HG03378 (cell line): ENCODE measurements at regions not wholly inside any gene's neighbourhood (a gene's known extent, or its start where the extent isn't known, plus 50 kb on each side); places are given as distances from the start of the nearest gene placed in this dataset.

Experiments
- ATAC-seq: cut with Tn5 transposase; IDR thresholded peaks from one replicate; pipeline ENCODE4 v1.9.1; 2021; ENCODE audit warnings: mild to moderate bottlenecking, moderate library complexity; ENCODE audit not compliant: unreplicated experiment

DNA sequence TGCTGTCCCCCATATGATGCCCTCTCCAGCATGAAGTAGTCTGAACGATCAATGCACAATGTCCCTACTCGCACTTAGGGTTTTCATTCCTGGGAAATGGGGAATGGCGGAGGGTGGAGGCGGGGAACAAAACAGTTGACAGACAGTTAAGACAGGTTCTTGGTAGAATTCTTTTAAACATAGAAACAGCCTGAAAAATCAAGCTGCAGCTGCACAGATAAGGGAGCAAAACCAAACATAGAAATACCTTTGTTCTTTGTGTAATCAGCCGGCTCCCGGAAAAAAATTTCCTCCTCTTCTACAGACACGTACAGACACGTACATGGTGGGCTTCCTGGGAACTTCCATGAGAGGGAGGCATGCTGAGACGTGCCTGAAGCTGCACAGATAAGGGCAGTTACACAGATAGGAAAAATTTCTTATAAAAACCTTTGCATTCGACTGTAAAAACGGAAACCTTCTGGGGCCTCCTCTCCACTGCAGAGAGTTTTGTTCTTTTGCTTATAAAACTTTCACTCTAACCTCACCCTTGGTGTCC is 662.4 kb upstream of the PTPRD start:
- ATAC-seq = no peak

- ATAC-seq = no peak
Observed at GRCh38 chr9:11312966-11313365, 700.2 kb upstream of the PTPRD start.

DNA sequence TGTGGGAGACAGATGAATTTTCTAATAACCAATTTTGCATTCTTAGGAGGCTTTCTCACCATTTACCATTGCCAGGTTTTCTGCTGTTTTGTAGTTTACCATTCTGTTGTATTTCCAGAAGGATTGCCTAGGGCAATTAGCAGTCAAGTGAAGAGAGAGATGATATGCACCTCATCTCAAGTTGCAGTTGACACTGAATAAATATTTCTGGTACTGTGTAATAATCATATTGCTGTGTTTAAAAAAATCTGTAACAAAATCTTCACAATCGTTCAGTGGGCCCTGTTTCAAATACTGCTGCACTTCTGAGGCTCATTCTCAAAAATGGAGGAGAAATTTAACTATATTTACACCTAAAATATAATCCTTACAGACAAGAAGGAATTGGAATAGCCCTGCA is 706.1 kb upstream of the PTPRD start:
- no peak for ATAC-seq

- ATAC-seq = no peak
Observed at GRCh38 chr9:11319538-11319937, 706.7 kb upstream of the PTPRD start.

DNA sequence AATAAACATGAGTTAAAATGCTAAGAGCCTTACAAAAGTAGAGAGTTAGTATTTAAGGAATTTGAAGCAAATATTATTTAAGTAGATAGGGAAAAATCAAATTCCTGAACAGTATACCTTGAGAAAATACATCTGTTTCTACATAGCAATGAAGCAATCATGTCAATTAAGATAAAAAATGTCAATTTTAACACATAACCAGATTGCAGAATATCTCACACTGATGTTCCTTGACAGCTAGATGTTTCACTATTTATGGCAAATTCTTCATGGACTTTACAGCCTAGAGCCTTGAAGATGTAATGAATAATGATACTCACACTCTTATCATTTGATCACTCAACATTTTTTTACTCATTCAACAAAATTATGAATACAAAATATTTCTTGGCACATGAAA is 708.2 kb upstream of the PTPRD start:
- ATAC-seq = no peak

- no peak for ATAC-seq
Observed at GRCh38 chr9:11323457-11323856, 710.7 kb upstream of the PTPRD start.

DNA sequence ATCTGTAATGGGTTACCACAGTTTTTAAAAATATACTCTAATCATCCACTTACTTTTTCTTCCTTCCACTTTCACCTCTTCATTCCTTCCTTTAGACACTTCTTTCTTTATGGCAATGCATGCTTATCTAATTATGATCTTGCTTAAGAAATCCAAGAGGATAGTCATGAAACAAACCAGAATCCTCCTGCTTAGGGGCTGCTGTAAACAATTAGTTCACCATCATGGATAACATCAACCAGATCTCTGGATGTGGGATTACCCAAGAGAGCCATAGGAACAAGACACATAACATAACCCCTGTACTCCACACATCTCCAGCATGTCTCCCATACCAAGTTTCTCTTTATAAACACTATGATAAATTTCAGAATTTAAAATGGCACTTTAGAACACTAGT is 713.4 kb upstream of the PTPRD start:
- ATAC-seq = no peak

DNA sequence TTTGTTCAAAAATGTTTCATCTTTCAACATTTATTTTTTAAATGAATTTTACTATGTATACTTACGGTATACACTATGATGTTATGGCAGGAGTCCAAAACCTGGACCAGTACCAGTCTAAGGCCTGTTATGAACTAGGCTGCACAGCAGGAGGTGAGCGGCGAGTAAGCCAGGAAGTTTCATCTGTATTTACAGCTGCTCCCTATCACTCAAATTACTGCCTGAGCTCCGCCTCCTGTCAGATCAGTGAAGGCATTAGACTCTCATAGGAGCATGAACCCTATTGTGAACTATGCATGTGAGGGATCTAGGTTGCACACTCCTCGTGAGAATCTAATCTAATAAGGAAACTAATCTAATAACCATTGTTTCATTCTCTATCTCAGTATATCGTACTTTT is 715.5 kb upstream of the PTPRD start:
- no peak for ATAC-seq

DNA sequence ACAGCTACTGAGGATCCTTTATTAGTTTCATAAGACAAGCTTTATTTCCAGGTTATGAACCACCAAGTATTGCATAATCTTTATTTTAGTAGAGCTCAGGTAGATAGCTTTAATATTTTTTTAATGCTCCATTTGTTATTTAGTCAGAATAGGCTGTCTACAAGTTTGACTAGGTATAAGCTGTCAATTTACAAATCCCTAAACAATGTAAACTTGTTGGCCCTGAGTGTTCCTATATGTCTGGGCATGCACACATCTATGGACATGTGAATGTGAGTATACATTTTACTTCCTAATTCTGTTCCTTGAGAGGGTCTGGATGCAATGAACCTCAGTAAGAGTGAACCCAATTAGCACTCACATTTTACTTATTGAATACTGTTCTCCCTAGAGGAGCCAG is 722.2 kb upstream of the PTPRD start:
- no peak for ATAC-seq

- peak; percentile 92 for ATAC-seq
Observed at GRCh38 chr9:11338130-11338529, 725.3 kb upstream of the PTPRD start.

DNA sequence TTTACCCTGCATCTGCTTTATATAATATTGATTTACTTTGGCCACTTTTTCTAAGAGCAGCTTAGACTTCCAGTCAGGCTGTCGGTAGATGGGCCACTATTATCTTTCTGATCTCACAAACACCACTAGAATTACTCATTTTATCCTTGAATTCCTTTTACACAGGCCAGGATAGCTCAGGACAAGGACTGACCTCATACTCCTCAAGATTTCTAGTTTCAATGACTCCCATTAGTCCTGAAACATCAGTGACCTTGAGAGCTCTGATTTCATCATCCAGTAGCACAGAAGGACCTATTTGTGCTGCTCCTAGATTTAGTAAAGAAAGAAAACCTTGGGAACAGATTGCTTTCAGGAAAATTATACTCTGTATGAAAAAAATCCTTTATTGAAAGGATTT is 727.9 kb upstream of the PTPRD start:
- no peak for ATAC-seq

GRCh38 chr9:11347437-11347836 is 734.6 kb upstream of the PTPRD start:
- ATAC-seq = no peak

GRCh38 chr9:11348366-11348765 is 735.6 kb upstream of the PTPRD start:
- ATAC-seq = no peak

- ATAC-seq = no peak
Observed at GRCh38 chr9:11349187-11349586, 736.4 kb upstream of the PTPRD start.

DNA sequence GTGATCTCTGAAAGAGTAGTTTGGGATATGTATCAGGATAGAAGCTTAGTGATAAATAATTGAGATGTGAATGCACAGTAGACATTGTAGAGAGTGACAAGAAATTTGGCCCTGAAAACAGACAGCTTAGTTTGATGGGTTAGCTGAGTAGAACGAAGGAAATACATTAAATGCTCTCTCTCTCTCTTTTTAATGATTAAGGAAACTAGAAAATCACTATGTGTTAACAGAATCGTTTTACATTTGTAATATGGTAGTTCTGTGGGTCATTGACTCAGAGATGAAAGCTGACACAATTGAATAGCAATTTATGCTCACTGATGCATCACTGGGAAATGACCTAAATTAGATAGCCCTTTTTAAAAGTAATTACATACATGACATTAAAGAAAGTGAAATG is 739.8 kb upstream of the PTPRD start:
- no peak for ATAC-seq

DNA sequence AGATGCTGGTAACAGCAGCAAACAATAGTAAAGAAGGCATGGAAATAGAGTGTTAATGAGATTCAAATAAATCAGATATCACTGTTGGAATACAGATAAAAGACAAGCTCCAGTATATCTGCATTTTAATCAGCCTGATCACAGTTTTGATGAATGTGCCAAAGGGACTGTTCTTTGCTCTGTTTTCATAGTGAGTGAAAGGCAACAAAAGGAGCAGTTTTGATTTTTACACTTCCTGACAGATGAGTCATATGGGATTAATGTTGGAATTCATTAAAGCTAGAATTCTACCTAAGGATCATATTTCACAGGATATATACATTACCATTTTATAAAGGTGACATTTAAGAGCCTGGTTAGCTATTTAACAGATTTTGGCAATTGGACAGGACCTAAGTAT is 743.3 kb upstream of the PTPRD start:
- ATAC-seq = no peak

- ATAC-seq = no peak
Observed at GRCh38 chr9:11366585-11367129, 753.9 kb upstream of the PTPRD start.

- ATAC-seq = no peak
Observed at GRCh38 chr9:11374926-11375325, 762.1 kb upstream of the PTPRD start.

DNA sequence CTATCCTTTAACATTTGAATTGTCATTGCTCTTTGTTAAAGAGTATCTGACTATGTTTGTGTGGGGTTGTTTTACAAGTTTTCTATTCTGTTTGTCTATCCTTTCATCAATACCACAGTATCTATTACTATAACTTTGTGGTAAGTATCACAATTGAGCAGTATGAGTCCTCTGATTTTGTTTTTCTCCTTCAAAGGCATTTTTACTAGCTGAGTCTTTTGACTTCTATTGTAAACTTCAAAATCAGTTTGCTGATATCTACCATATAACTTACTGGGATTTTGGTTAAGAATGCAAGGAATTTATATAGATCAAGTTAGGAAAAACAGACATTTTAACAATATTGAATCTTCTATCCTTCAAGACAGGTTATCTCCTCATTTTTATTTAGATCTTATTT is 789.8 kb upstream of the PTPRD start:
- ATAC-seq = no peak

DNA sequence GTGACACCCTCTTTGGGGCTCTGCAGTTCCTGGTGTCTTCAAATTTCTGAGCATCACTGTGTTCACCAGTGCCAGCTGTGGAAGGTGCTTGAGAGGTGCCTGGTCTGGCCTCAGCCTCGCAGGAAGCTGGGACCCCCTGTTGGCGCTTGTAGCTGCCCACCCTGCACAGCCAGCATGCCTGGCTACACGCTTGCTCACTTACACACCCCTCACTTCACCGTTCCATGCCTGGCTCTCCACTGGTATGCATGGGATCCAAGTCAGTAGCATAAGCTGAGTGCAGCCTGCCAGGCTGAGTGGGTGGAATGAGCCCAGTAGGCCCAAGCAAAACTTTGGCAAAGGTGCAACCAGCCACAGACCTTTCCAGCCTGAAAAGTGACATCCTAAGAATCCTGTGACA is 801.4 kb upstream of the PTPRD start:
- no peak for ATAC-seq

GRCh38 chr9:11417782-11418181 is 805.0 kb upstream of the PTPRD start:
- ATAC-seq = no peak

DNA sequence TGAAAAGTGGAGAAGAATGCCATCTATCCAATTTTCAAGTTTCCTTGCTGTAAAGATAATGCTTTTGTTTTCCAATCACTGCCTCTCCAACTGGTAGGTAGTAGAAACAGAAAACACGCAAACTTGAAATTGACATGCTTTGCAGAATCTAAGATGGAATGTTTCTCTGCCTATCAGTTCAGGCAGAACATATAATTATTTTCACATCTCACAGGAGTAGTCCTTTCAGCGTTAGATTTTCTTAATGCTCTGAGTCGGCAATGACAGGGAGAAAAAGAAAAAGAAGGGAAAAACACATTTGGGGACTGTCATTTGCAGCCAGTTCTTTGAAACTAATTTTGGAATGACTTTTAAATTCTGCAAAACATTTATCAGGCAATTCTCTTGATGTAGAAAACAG is 818.7 kb upstream of the PTPRD start:
- ATAC-seq = no peak

DNA sequence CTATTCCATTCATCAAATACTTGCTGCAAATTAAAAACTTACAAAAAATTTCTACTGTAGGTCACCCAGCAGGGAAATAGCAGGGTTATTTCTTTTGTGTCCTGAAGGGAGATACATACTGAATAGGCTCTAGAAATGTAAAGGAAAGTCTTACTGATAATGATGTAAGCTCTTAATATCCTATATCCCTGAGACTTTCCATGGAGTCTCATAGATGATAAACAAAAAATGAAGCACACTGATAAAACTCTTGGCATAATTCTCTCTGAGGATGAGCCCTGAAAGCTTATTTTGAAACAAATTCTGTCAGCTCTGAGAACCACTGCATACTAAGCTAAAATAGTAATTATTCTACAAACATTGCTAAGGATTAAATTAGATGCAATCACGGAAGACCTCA is 819.6 kb upstream of the PTPRD start:
- ATAC-seq = no peak
